GM10266 (cell line): ENCODE measurements at regions not wholly inside any gene's neighbourhood (a gene's known extent, or its start where the extent isn't known, plus 50 kb on each side); places are given as distances from the start of the nearest gene placed in this dataset.

ENCODE experiments used
- DNase-seq: peaks from one replicate; pipeline ENCODE4 v3.0.0; 2012; ENCODE audit errors: extremely low spot score
- CTCF ChIP-seq: IDR thresholded peaks from 2 replicates; pipeline ENCODE4 v1.5.1; 2012; ENCODE audit warnings: mild to moderate bottlenecking, low read depth; ENCODE audit not compliant: control insufficient read depth, insufficient read depth; ENCODE audit errors: missing control alignments

- no peak for TF ChIP-seq CTCF
- no peak for DNase-seq
Measured at GRCh38 chr10:70939441-70940003, 51.2 kb upstream of the PCBD1 start.

- DNase-seq: no peak
- TF ChIP-seq CTCF: no peak
Measured at GRCh38 chr10:70940834-70941568, 52.6 kb upstream of the PCBD1 start.

GRCh38 chr10:70942125-70942524, 53.8 kb upstream of the PCBD1 start:
- TF ChIP-seq CTCF: no peak
- no peak for DNase-seq

GRCh38 chr10:70942725-70943124, 54.4 kb upstream of the PCBD1 start:
- TF ChIP-seq CTCF: no peak
- DNase-seq: no peak

GRCh38 chr10:70943249-70943648, 54.9 kb upstream of the PCBD1 start:
- DNase-seq: no peak
- no peak for TF ChIP-seq CTCF

- DNase-seq: no peak
- TF ChIP-seq CTCF: no peak
Measured at GRCh38 chr10:70943841-70944466, 55.6 kb upstream of the PCBD1 start.

- DNase-seq: no peak
Measured at GRCh38 chr10:70950037-70950436, 61.7 kb upstream of the PCBD1 start.

More at GRCh38 chr10:70950037-70950436, 61.7 kb upstream of the PCBD1 start:
- no peak for TF ChIP-seq CTCF
